ENCODE measurements at regions not wholly inside any gene's neighbourhood (a gene's known extent, or its start where the extent isn't known, plus 50 kb on each side); places are given as distances from the start of the nearest gene placed in this dataset.

GRCh38 chr3:162337630-162338029 lies 841.0 kb downstream of the OTOL1 start:
- no peaks in the 10 kb centered on the region for H3K9me3 ChIP-seq (ENCODE audit: control insufficient read depth, insufficient read depth, low read depth, low read length)
- TF ChIP-seq ZNF529 (tag by site-specific recombination; IDR thresholded peaks at IDR 0.05; ENCODE audit: insufficient replicate concordance) (no peak), IKZF3 (tag by site-specific recombination; IDR thresholded peaks at IDR 0.05) (no peak), ZNF701 (tag by site-specific recombination; IDR thresholded peaks at IDR 0.05) (no peak), ZNF311 (tag by site-specific recombination; IDR thresholded peaks at IDR 0.05; ENCODE audit: borderline replicate concordance) (no peak), ZXDB (tag by site-specific recombination; IDR thresholded peaks at IDR 0.05) (no peak), ZNF660 (tag by site-specific recombination; IDR thresholded peaks at IDR 0.05) (no peak), ZBTB26 (tag by site-specific recombination; optimal IDR thresholded peaks at IDR 0.05) (no peak), YY1 (tag by site-specific recombination; IDR thresholded peaks at IDR 0.05) (no peak), ZNF169 (tag by site-specific recombination; IDR thresholded peaks at IDR 0.05) (no peak), ZNF580 (tag by site-specific recombination; IDR thresholded peaks at IDR 0.05) (no peak), ZBTB21 (tag by site-specific recombination; IDR thresholded peaks at IDR 0.05) (no peak), ZNF777 (tag by site-specific recombination; IDR thresholded peaks at IDR 0.05; ENCODE audit: borderline replicate concordance) (no peak), YY2 (tag by site-specific recombination; IDR thresholded peaks at IDR 0.05) (no peak), PRDM10 (tag by site-specific recombination; IDR thresholded peaks at IDR 0.05) (no peak), ZNF37A (tag by site-specific recombination; IDR thresholded peaks at IDR 0.05) (no peak), ZBTB11 (tag by site-specific recombination; conservative IDR thresholded peaks at IDR 0.05; ENCODE audit: low read depth) (no peak), ZNF677 (tag by site-specific recombination; IDR thresholded peaks at IDR 0.05) (no peak)
- POLR2A ChIA-PET = no interaction called here
- no peaks in the 10 kb centered on the region for H3K36me3 ChIP-seq (ENCODE audit: control insufficient read depth in 2 of 2, insufficient read depth in 1 of 2, low read length in 2 of 2)
- CTCF ChIA-PET = no interaction called here
- H3K4me3 ChIP-seq (ENCODE audit: low read depth, low read length) = no peak overlapping the region
- H3K4me1 ChIP-seq (ENCODE audit: control insufficient read depth, insufficient read depth, low read length) = no peaks in the 10 kb centered on the region
- no peak overlapping the region for H3K27ac ChIP-seq (ENCODE audit: extremely low read depth, low read depth, low read length)

- CTCF ChIA-PET = interaction anchor here (0.7 kb wide), 1 partner anchor 23 kb away, joined by 3 read pairs; no protein-coding TSS in a partner anchor
Observed at GRCh38 chr3:162338514-162338913, 841.9 kb downstream of the OTOL1 start.

More at GRCh38 chr3:162338514-162338913, 841.9 kb downstream of the OTOL1 start:
- H3K4me1 ChIP-seq (ENCODE audit: control insufficient read depth, insufficient read depth, low read length) = no peaks in the 10 kb centered on the region
- POLR2A ChIA-PET = no interaction called here
- no peaks in the 10 kb centered on the region for H3K36me3 ChIP-seq (ENCODE audit: control insufficient read depth in 2 of 2, insufficient read depth in 1 of 2, low read length in 2 of 2)
- no peak for TF ChIP-seq ZNF335 (tag by site-specific recombination; conservative IDR thresholded peaks at IDR 0.05)
- TF ChIP-seq ZNF660 (tag by site-specific recombination; IDR thresholded peaks at IDR 0.05) = no peak
- TF ChIP-seq ZNF112 (tag by site-specific recombination; IDR thresholded peaks at IDR 0.05) = no peak
- no peaks in the 10 kb centered on the region for H3K9me3 ChIP-seq (ENCODE audit: control insufficient read depth, insufficient read depth, low read depth, low read length)
- no peak overlapping the region for H3K4me3 ChIP-seq (ENCODE audit: low read depth, low read length)
- H3K27ac ChIP-seq (ENCODE audit: extremely low read depth, low read depth, low read length) = no peak overlapping the region
